GM08714 (cell line): ENCODE measurements at regions not wholly inside any gene's neighbourhood (a gene's known extent, or its start where the extent isn't known, plus 50 kb on each side); places are given as distances from the start of the nearest gene placed in this dataset.

Experiments
- H3K4me3 ChIP-seq: fragments of 200-500 bp; sonication (Bioruptor generic); 2 replicates; pipeline ENCODE4 v1.5.1; 2014; ENCODE audit warnings: mild to moderate bottlenecking, low read length, inconsistent platforms
- ZNF274 ChIP-seq: IDR thresholded peaks from 2 replicates; pipeline ENCODE4 v1.6.1; 2012; ENCODE audit warnings: mild to moderate bottlenecking, low read depth, low read length

- TF ChIP-seq ZNF274: no peak
- H3K4me3 ChIP-seq: no peak overlapping the region
These were observed 1001.6 kb upstream of the IGFBP7 start for GRCh38 chr4:58111818-58112217.

- TF ChIP-seq ZNF274: no peak
- H3K4me3 ChIP-seq: no peak overlapping the region
These were observed 983.2 kb upstream of the IGFBP7 start for GRCh38 chr4:58093352-58093751.

GRCh38 chr4:58090539-58090938, 980.4 kb upstream of the IGFBP7 start:
- H3K4me3 ChIP-seq: no peak overlapping the region
- TF ChIP-seq ZNF274: no peak

- no peak for TF ChIP-seq ZNF274
These were observed 971.2 kb upstream of the IGFBP7 start for GRCh38 chr4:58081356-58081755.

GRCh38 chr4:58075724-58076123, 965.5 kb upstream of the IGFBP7 start:
- no peak overlapping the region for H3K4me3 ChIP-seq
- no peak for TF ChIP-seq ZNF274

More at GRCh38 chr4:58081356-58081755, 971.2 kb upstream of the IGFBP7 start:
- no peak overlapping the region for H3K4me3 ChIP-seq

- no peak for TF ChIP-seq ZNF274
- H3K4me3 ChIP-seq: no peak overlapping the region
These were observed 964.2 kb upstream of the IGFBP7 start for GRCh38 chr4:58074382-58074781.

GRCh38 chr4:58070726-58071125, 960.5 kb upstream of the IGFBP7 start:
- no peak for TF ChIP-seq ZNF274
- no peak overlapping the region for H3K4me3 ChIP-seq

GRCh38 chr4:58064653-58065052, 954.5 kb upstream of the IGFBP7 start:
- TF ChIP-seq ZNF274: no peak
- no peak overlapping the region for H3K4me3 ChIP-seq

- no peak for TF ChIP-seq ZNF274
- H3K4me3 ChIP-seq: no peak overlapping the region
These were observed 953.4 kb upstream of the IGFBP7 start for GRCh38 chr4:58063404-58064160.

GRCh38 chr4:58061967-58062366, 951.8 kb upstream of the IGFBP7 start:
- TF ChIP-seq ZNF274: no peak
- no peak overlapping the region for H3K4me3 ChIP-seq

GRCh38 chr4:58050439-58050838, 940.3 kb upstream of the IGFBP7 start:
- no peak for TF ChIP-seq ZNF274

GRCh38 chr4:58048491-58048890, 938.3 kb upstream of the IGFBP7 start:
- no peak overlapping the region for H3K4me3 ChIP-seq
- TF ChIP-seq ZNF274: no peak

More at GRCh38 chr4:58050439-58050838, 940.3 kb upstream of the IGFBP7 start:
- H3K4me3 ChIP-seq: no peak overlapping the region

- no peak overlapping the region for H3K4me3 ChIP-seq
- no peak for TF ChIP-seq ZNF274
These were observed 932.0 kb upstream of the IGFBP7 start for GRCh38 chr4:58042176-58042575.

- no peak overlapping the region for H3K4me3 ChIP-seq
- no peak for TF ChIP-seq ZNF274
These were observed 883.8 kb upstream of the IGFBP7 start for GRCh38 chr4:57993944-57994343.

GRCh38 chr4:57989430-57989829, 879.2 kb upstream of the IGFBP7 start:
- TF ChIP-seq ZNF274: no peak
- no peak overlapping the region for H3K4me3 ChIP-seq

GRCh38 chr4:57985161-57985560, 875.0 kb upstream of the IGFBP7 start:
- no peak for TF ChIP-seq ZNF274
- H3K4me3 ChIP-seq: no peak overlapping the region

GRCh38 chr4:57981123-57981522, 870.9 kb upstream of the IGFBP7 start:
- H3K4me3 ChIP-seq: no peak overlapping the region
- TF ChIP-seq ZNF274: no peak
